ENCODE measurements at regions not wholly inside any gene's neighbourhood (a gene's known extent, or its start where the extent isn't known, plus 50 kb on each side); places are given as distances from the start of the nearest gene placed in this dataset.
A peak's percentile ranks its signal among the peaks of the same experiment; 100 is the strongest.

- Histone ChIP-seq H3K36me3 (ENCODE audit: control insufficient read depth, insufficient read depth, low read length) (no peaks in the 10 kb centered on the region), H3K27me3 (ENCODE audit: control insufficient read depth, insufficient read depth, low read length) (no peaks in the 10 kb centered on the region), H3K4me1 (ENCODE audit: control insufficient read depth, insufficient read depth, low read length) (no peaks in the 10 kb centered on the region), H3K27ac (ENCODE audit: low read depth, low read length) (no peak overlapping the region), H3K9me3 (ENCODE audit: control insufficient read depth, insufficient read depth, low read length) (no peaks in the 10 kb centered on the region), H3K4me3 (ENCODE audit: low read depth, low read length) (no peak overlapping the region)
- DNase-seq (ENCODE audit: low read depth in 4 of 6, low spot score in 6 of 6), result peak in 1 of 6 donors; percentile 19
- WGBS (ENCODE audit: insufficient coverage), result no CpG with 5 or more reads among the region's 3 CpGs
These were observed 95.7 kb upstream of the AGTR1 start for GRCh38 chr3:148601766-148602685.

GRCh38 chr3:148604270-148605085, 93.2 kb upstream of the AGTR1 start:
- Histone ChIP-seq H3K4me3 (ENCODE audit: low read depth, low read length) (no peak overlapping the region), H3K9me3 (ENCODE audit: control insufficient read depth, insufficient read depth, low read length) (no peaks in the 10 kb centered on the region), H3K36me3 (ENCODE audit: control insufficient read depth, insufficient read depth, low read length) (no peaks in the 10 kb centered on the region), H3K4me1 (ENCODE audit: control insufficient read depth, insufficient read depth, low read length) (no peaks in the 10 kb centered on the region), H3K27ac (ENCODE audit: low read depth, low read length) (no peak overlapping the region), H3K27me3 (ENCODE audit: control insufficient read depth, insufficient read depth, low read length) (no peaks in the 10 kb centered on the region)
- 81% methylated on average over 5 of the region's 9 CpGs for WGBS (ENCODE audit: insufficient coverage)
- no peak for DNase-seq (ENCODE audit: low read depth in 4 of 6, low spot score in 6 of 6)

- no peak for DNase-seq (ENCODE audit: low read depth in 4 of 6, low spot score in 6 of 6)
- no peak overlapping the region for H3K4me3 ChIP-seq (ENCODE audit: low read depth, low read length)
- H3K9me3 ChIP-seq (ENCODE audit: control insufficient read depth, insufficient read depth, low read length), result no peaks in the 10 kb centered on the region
- H3K27me3 ChIP-seq (ENCODE audit: control insufficient read depth, insufficient read depth, low read length), result no peaks in the 10 kb centered on the region
- no peaks in the 10 kb centered on the region for H3K36me3 ChIP-seq (ENCODE audit: control insufficient read depth, insufficient read depth, low read length)
- H3K27ac ChIP-seq (ENCODE audit: low read depth, low read length), result no peak overlapping the region
- no peaks in the 10 kb centered on the region for H3K4me1 ChIP-seq (ENCODE audit: control insufficient read depth, insufficient read depth, low read length)
These were observed 92.2 kb upstream of the AGTR1 start for GRCh38 chr3:148605521-148605920.

GRCh38 chr3:148606979-148607378, 90.7 kb upstream of the AGTR1 start:
- no peak overlapping the region for H3K27ac ChIP-seq (ENCODE audit: low read depth, low read length)
- no peak overlapping the region for H3K4me3 ChIP-seq (ENCODE audit: low read depth, low read length)
- H3K36me3 ChIP-seq (ENCODE audit: control insufficient read depth, insufficient read depth, low read length), result no peaks in the 10 kb centered on the region
- no peak for DNase-seq (ENCODE audit: low read depth in 4 of 6, low spot score in 6 of 6)
- no peaks in the 10 kb centered on the region for H3K9me3 ChIP-seq (ENCODE audit: control insufficient read depth, insufficient read depth, low read length)
- H3K27me3 ChIP-seq (ENCODE audit: control insufficient read depth, insufficient read depth, low read length), result no peaks in the 10 kb centered on the region
- H3K4me1 ChIP-seq (ENCODE audit: control insufficient read depth, insufficient read depth, low read length), result no peaks in the 10 kb centered on the region

- no peaks in the 10 kb centered on the region for H3K9me3 ChIP-seq (ENCODE audit: control insufficient read depth, insufficient read depth, low read length)
- no peaks in the 10 kb centered on the region for H3K4me1 ChIP-seq (ENCODE audit: control insufficient read depth, insufficient read depth, low read length)
- WGBS (ENCODE audit: insufficient coverage), result no CpG with 5 or more reads among the region's 1 CpG
- no peak for DNase-seq (ENCODE audit: low read depth in 4 of 6, low spot score in 6 of 6)
- no peak overlapping the region for H3K4me3 ChIP-seq (ENCODE audit: low read depth, low read length)
- H3K27ac ChIP-seq (ENCODE audit: low read depth, low read length), result no peak overlapping the region
- H3K36me3 ChIP-seq (ENCODE audit: control insufficient read depth, insufficient read depth, low read length), result no peaks in the 10 kb centered on the region
- no peaks in the 10 kb centered on the region for H3K27me3 ChIP-seq (ENCODE audit: control insufficient read depth, insufficient read depth, low read length)
These were observed 90.2 kb upstream of the AGTR1 start for GRCh38 chr3:148607491-148607890.

GRCh38 chr3:148612278-148612677, 85.4 kb upstream of the AGTR1 start:
- no peak overlapping the region for H3K27ac ChIP-seq (ENCODE audit: low read depth, low read length)
- H3K9me3 ChIP-seq (ENCODE audit: control insufficient read depth, insufficient read depth, low read length), result no peaks in the 10 kb centered on the region
- H3K36me3 ChIP-seq (ENCODE audit: control insufficient read depth, insufficient read depth, low read length), result no peaks in the 10 kb centered on the region
- DNase-seq (ENCODE audit: low read depth in 4 of 6, low spot score in 6 of 6), result no peak
- H3K4me3 ChIP-seq (ENCODE audit: low read depth, low read length), result no peak overlapping the region
- H3K27me3 ChIP-seq (ENCODE audit: control insufficient read depth, insufficient read depth, low read length), result no peaks in the 10 kb centered on the region
- WGBS (ENCODE audit: insufficient coverage), result no CpG with 5 or more reads among the region's 1 CpG
- no peaks in the 10 kb centered on the region for H3K4me1 ChIP-seq (ENCODE audit: control insufficient read depth, insufficient read depth, low read length)

GRCh38 chr3:148615382-148615781, 82.3 kb upstream of the AGTR1 start:
- Histone ChIP-seq H3K36me3 (ENCODE audit: control insufficient read depth, insufficient read depth, low read length) (no peaks in the 10 kb centered on the region), H3K4me1 (ENCODE audit: control insufficient read depth, insufficient read depth, low read length) (no peaks in the 10 kb centered on the region), H3K27ac (ENCODE audit: low read depth, low read length) (no peak overlapping the region), H3K27me3 (ENCODE audit: control insufficient read depth, insufficient read depth, low read length) (no peaks in the 10 kb centered on the region), H3K9me3 (ENCODE audit: control insufficient read depth, insufficient read depth, low read length) (no peaks in the 10 kb centered on the region), H3K4me3 (ENCODE audit: low read depth, low read length) (no peak overlapping the region)
- DNase-seq (ENCODE audit: low read depth in 4 of 6, low spot score in 6 of 6), result no peak
- no CpG with 5 or more reads among the region's 3 CpGs for WGBS (ENCODE audit: insufficient coverage)

GRCh38 chr3:148625095-148625736, 72.5 kb upstream of the AGTR1 start:
- Histone ChIP-seq H3K9me3 (ENCODE audit: control insufficient read depth, insufficient read depth, low read length) (no peaks in the 10 kb centered on the region), H3K4me1 (ENCODE audit: control insufficient read depth, insufficient read depth, low read length) (no peaks in the 10 kb centered on the region), H3K27ac (ENCODE audit: low read depth, low read length) (no peak overlapping the region), H3K4me3 (ENCODE audit: low read depth, low read length) (no peak overlapping the region), H3K27me3 (ENCODE audit: control insufficient read depth, insufficient read depth, low read length) (no peaks in the 10 kb centered on the region), H3K36me3 (ENCODE audit: control insufficient read depth, insufficient read depth, low read length) (no peaks in the 10 kb centered on the region)
- no peak for DNase-seq (ENCODE audit: low read depth in 4 of 6, low spot score in 6 of 6)
- no CpG with 5 or more reads among the region's 4 CpGs for WGBS (ENCODE audit: insufficient coverage)

- no peak overlapping the region for H3K27ac ChIP-seq (ENCODE audit: low read depth, low read length)
- H3K36me3 ChIP-seq (ENCODE audit: control insufficient read depth, insufficient read depth, low read length), result no peaks in the 10 kb centered on the region
- no peak for DNase-seq (ENCODE audit: low read depth in 4 of 6, low spot score in 6 of 6)
- H3K27me3 ChIP-seq (ENCODE audit: control insufficient read depth, insufficient read depth, low read length), result no peaks in the 10 kb centered on the region
- WGBS (ENCODE audit: insufficient coverage), result no CpG with 5 or more reads among the region's 2 CpGs
- H3K9me3 ChIP-seq (ENCODE audit: control insufficient read depth, insufficient read depth, low read length), result no peaks in the 10 kb centered on the region
- no peaks in the 10 kb centered on the region for H3K4me1 ChIP-seq (ENCODE audit: control insufficient read depth, insufficient read depth, low read length)
- no peak overlapping the region for H3K4me3 ChIP-seq (ENCODE audit: low read depth, low read length)
These were observed 71.7 kb upstream of the AGTR1 start for GRCh38 chr3:148625991-148626390.

Measured in spinal cord (tissue), 9 donors.